A549 (cell line): ENCODE measurements at regions not wholly inside any gene's neighbourhood (a gene's known extent, or its start where the extent isn't known, plus 50 kb on each side); places are given as distances from the start of the nearest gene placed in this dataset.

Source experiments
- ATAC-seq, 2 experiments: fragments of 200-7000 bp in 1 of 2; fragments of >200 bp in 1 of 2; cut with Nextera tagmentation in 1 of 2; cut with Tn5 transposase in 1 of 2; 3 replicates each; pipeline versions ENCODE4 v1.8.0 to v1.9.1; 2018 to 2020; ENCODE audit warnings: mild to moderate bottlenecking in 1 of 2, moderate library complexity in 1 of 2
- CTCF ChIA-PET: fragments of 300-600 bp; sonication (Branson Sonifier 250); formaldehyde crosslinking; extraction: SDS; loops from one replicate; lab custom pipeline; 2021; ENCODE audit warnings: antibody characterized with exemption, inconsistent platforms; lab: Yijun Ruan, JAX
- POLR2A ChIA-PET: fragments of 350-600 bp; formaldehyde crosslinking; extraction: SDS; loops from one replicate; lab custom pipeline; 2021; ENCODE audit warnings: antibody characterized with exemption, inconsistent platforms; lab: Yijun Ruan, JAX
- DNase-seq, 2 experiments: peaks; one replicate each; pipeline versions ENCODE4 v3.0.0 to v3.0.0-alpha.2; 2011 to 2016; ENCODE audit warnings: low read depth in 1 of 2, low spot score in 1 of 2
- FAIRE-seq: peaks from 2 replicates; lab custom pipeline; 2011; peaks lifted over from hg19 to GRCh38; lab: Jason Lieb, UNC
- H3K27ac ChIP-seq, 2 experiments: fragments of >200 bp; sonication (Bioruptor Twin); formaldehyde crosslinking; 3 replicates each; pipeline ENCODE4 v1.5.1; 2016 to 2017
- H3K4me1 ChIP-seq: fragments of >200 bp; sonication (Bioruptor Twin); formaldehyde crosslinking; 3 replicates; pipeline ENCODE4 v1.6.1; 2016
- H3K4me2 ChIP-seq: fragments of >200 bp; sonication (Bioruptor Twin); formaldehyde crosslinking; 3 replicates; pipeline ENCODE4 v1.6.1; 2016
- H3K4me3 ChIP-seq: fragments of >200 bp; sonication (Bioruptor Twin); formaldehyde crosslinking; 3 replicates; pipeline ENCODE4 v1.5.1; 2016
- H3K9me3 ChIP-seq: fragments of >200 bp; sonication (Bioruptor Twin); formaldehyde crosslinking; 3 replicates; pipeline ENCODE4 v1.6.1; 2016
- ATOH8 ChIP-seq: fragments of 250-450 bp; sonication (Bioruptor Pico); IDR thresholded peaks from 2 replicates; pipeline ENCODE4 v1.5.0; 2020; ENCODE audit warnings: low read depth, mild to moderate bottlenecking, moderate library complexity
- CBX2 ChIP-seq: fragments of 200-600 bp; sonication (generic); IDR thresholded peaks from 2 replicates; pipeline ENCODE4 v1.6.1; 2016; ENCODE audit warnings: low read depth, mild to moderate bottlenecking, borderline replicate concordance
- CBX8 ChIP-seq: fragments of 200-600 bp; sonication (generic); IDR thresholded peaks from 2 replicates; pipeline ENCODE4 v1.6.1; 2016
- CEBPB ChIP-seq, 2 experiments: fragments of >200 bp in 1 of 2; sonication (Bioruptor Twin) in 1 of 2; formaldehyde crosslinking in 1 of 2; IDR thresholded peaks; 2 replicates each; pipeline ENCODE4 v1.6.1; 2012 to 2016
- CHD2 ChIP-seq: fragments of 150-350 bp; IDR thresholded peaks from 2 replicates; pipeline ENCODE4 v1.6.1; 2014; ENCODE audit warnings: low read length; ENCODE audit not compliant: partially characterized antibody
- CHD4 ChIP-seq: fragments of 200-600 bp; sonication (generic); IDR thresholded peaks from 2 replicates; pipeline ENCODE4 v1.6.1; 2016; ENCODE audit warnings: antibody characterized with exemption, mild to moderate bottlenecking, borderline replicate concordance
- EHMT2 ChIP-seq: fragments of 200-600 bp; sonication (generic); IDR thresholded peaks from 2 replicates; pipeline ENCODE4 v1.6.1; 2016; ENCODE audit warnings: antibody characterized with exemption, low read depth, mild to moderate bottlenecking, moderate library complexity
- ELK1 ChIP-seq: fragments of 150-350 bp; IDR thresholded peaks from 2 replicates; pipeline ENCODE4 v1.6.1; 2014; ENCODE audit warnings: low read depth, mild to moderate bottlenecking, low read length
- ESRRA ChIP-seq: fragments of 150-350 bp; IDR thresholded peaks from 2 replicates; pipeline ENCODE4 v1.6.1; 2014; ENCODE audit warnings: mild to moderate bottlenecking, low read length, borderline replicate concordance
- FOSB ChIP-seq: fragments of 250-450 bp; sonication (Bioruptor Pico); IDR thresholded peaks from 2 replicates; pipeline ENCODE4 v1.5.0; 2020; ENCODE audit warnings: mild to moderate bottlenecking, moderate library complexity
- FOXS1 ChIP-seq: fragments of 250-450 bp; sonication (Bioruptor Pico); IDR thresholded peaks from 2 replicates; pipeline ENCODE4 v1.5.0; 2020; ENCODE audit warnings: mild to moderate bottlenecking, moderate library complexity
- HMGXB4 ChIP-seq: fragments of 250-450 bp; sonication (Bioruptor Pico); IDR thresholded peaks from 2 replicates; pipeline ENCODE4 v1.5.0; 2021; ENCODE audit warnings: mild to moderate bottlenecking, moderate library complexity, borderline replicate concordance
- HOXB13 ChIP-seq: fragments of 250-450 bp; sonication (Bioruptor Pico); IDR thresholded peaks from 2 replicates; pipeline ENCODE4 v1.5.0; 2020; ENCODE audit warnings: low read depth, mild to moderate bottlenecking, moderate library complexity
- KDM1A ChIP-seq: fragments of 200-600 bp; sonication (generic); IDR thresholded peaks from 2 replicates; pipeline ENCODE4 v1.6.1; 2016; ENCODE audit warnings: low read depth, mild to moderate bottlenecking
- KDM5A ChIP-seq: fragments of 200-600 bp; sonication (generic); IDR thresholded peaks from 2 replicates; pipeline ENCODE4 v1.6.1; 2016; ENCODE audit warnings: antibody characterized with exemption, mild to moderate bottlenecking
- MAFK ChIP-seq: fragments of 450-650 bp; IDR thresholded peaks from 2 replicates; pipeline ENCODE4 v1.6.1; 2014; ENCODE audit not compliant: partially characterized antibody
- MAZ ChIP-seq: fragments of 150-350 bp; IDR thresholded peaks from 2 replicates; pipeline ENCODE4 v1.6.1; 2014; ENCODE audit warnings: antibody characterized with exemption, low read depth, low read length, borderline replicate concordance
- MYC ChIP-seq: IDR thresholded peaks from 2 replicates; pipeline ENCODE4 v1.6.1; 2012; ENCODE audit warnings: mild to moderate bottlenecking, inconsistent platforms, low read length, improper control_type of control experiment, borderline replicate concordance
- NPAS2 ChIP-seq: fragments of 250-450 bp; sonication (Bioruptor Pico); IDR thresholded peaks from 2 replicates; pipeline ENCODE4 v1.8.0; 2022; ENCODE audit warnings: mild to moderate bottlenecking, moderate library complexity, borderline replicate concordance
- PBX3 ChIP-seq: IDR thresholded peaks from 2 replicates; pipeline ENCODE4 v1.6.1; 2012
- PHF8 ChIP-seq: fragments of 200-600 bp; sonication (generic); IDR thresholded peaks from 2 replicates; pipeline ENCODE4 v1.6.1; 2016; ENCODE audit warnings: low read depth, mild to moderate bottlenecking, antibody characterized with exemption, moderate library complexity, borderline replicate concordance
- POLR2A ChIP-seq: IDR thresholded peaks from 2 replicates; pipeline ENCODE4 v1.6.1; 2012; ENCODE audit warnings: mild to moderate bottlenecking, low read length
- RCOR1 ChIP-seq: fragments of 150-350 bp; IDR thresholded peaks from 2 replicates; pipeline ENCODE4 v1.6.1; 2014; ENCODE audit warnings: antibody characterized with exemption, low read length, low read depth
- REST ChIP-seq: fragments of 200-600 bp; sonication (generic); IDR thresholded peaks from 2 replicates; pipeline ENCODE4 v1.6.1; 2016; ENCODE audit warnings: antibody characterized with exemption, mild to moderate bottlenecking, moderate library complexity
- RFX5 ChIP-seq: fragments of 450-650 bp; IDR thresholded peaks from 2 replicates; pipeline ENCODE4 v1.7.1; 2014; ENCODE audit warnings: antibody characterized with exemption, mild to moderate bottlenecking, moderate library complexity
- RNF2 ChIP-seq: fragments of 200-600 bp; sonication (generic); IDR thresholded peaks from 2 replicates; pipeline ENCODE4 v1.6.1; 2016; ENCODE audit warnings: low read depth, mild to moderate bottlenecking, antibody characterized with exemption, moderate library complexity, borderline replicate concordance
- ZC3H11A ChIP-seq: fragments of 450-650 bp; IDR thresholded peaks from 2 replicates; pipeline ENCODE4 v1.6.1; 2014; ENCODE audit warnings: antibody characterized with exemption, mild to moderate bottlenecking
- whole genome bisulfite sequencing: methylation state at CpG from one replicate; pipeline ENCODE4 v1.1.6; 2017; ENCODE audit errors: missing lambda C conversion rate; 5-methylcytosine and 5-hydroxymethylcytosine counted together

GRCh38 chrX:43003939-43004338 is 226.0 kb upstream of the PPP1R2C start:
- WGBS = 33% methylated on average over 2 of the region's 2 CpGs
- Histone ChIP-seq H3K27ac (no peak overlapping the region), H3K4me2 (no peak overlapping the region), H3K4me1 (no peaks in the 10 kb centered on the region), H3K9me3 (no peaks in the 10 kb centered on the region), H3K4me3 (no peak overlapping the region)
- TF ChIP-seq EHMT2 (no peak), ZC3H11A (no peak), MAZ (no peak), REST (no peak), CHD2 (no peak), CEBPB (IDR thresholded peaks at IDR 0.05) (no peak), CHD4 (no peak), NPAS2 (no peak), FOXS1 (no peak), MYC (no peak), ESRRA (no peak), KDM1A (no peak), KDM5A (no peak), HMGXB4 (CRISPR knock-in tag) (no peak), CBX8 (no peak), HOXB13 (no peak), MAFK (no peak)
- FAIRE-seq = no peak
- no peak for ATAC-seq
- POLR2A ChIA-PET = no interaction called here
- DNase-seq = no peak
- CTCF ChIA-PET = no interaction called here

GRCh38 chrX:43005561-43005960 is 227.6 kb upstream of the PPP1R2C start:
- DNase-seq (no peak), FAIRE-seq (no peak), ATAC-seq (no peak)
- CTCF ChIA-PET = no interaction called here
- Histone ChIP-seq H3K4me1 (no peaks in the 10 kb centered on the region), H3K27ac (no peak overlapping the region), H3K4me2 (no peak overlapping the region), H3K9me3 (no peaks in the 10 kb centered on the region), H3K4me3 (no peak overlapping the region)
- POLR2A ChIA-PET = no interaction called here
- 13% methylated on average over 3 of the region's 3 CpGs for WGBS
- TF ChIP-seq RCOR1 (no peak), PBX3 (no peak), POLR2A (no peak), FOSB (CRISPR knock-in tag) (no peak), RNF2 (no peak), REST (no peak), KDM1A (no peak), CBX2 (no peak), PHF8 (no peak), CEBPB (IDR thresholded peaks at IDR 0.05) (no peak), ATOH8 (CRISPR knock-in tag) (no peak), MYC (no peak), ELK1 (no peak), KDM5A (no peak), CBX8 (no peak), RFX5 (no peak)
